ENCODE measurements at regions not wholly inside any gene's neighbourhood (a gene's known extent, or its start where the extent isn't known, plus 50 kb on each side); places are given as distances from the start of the nearest gene placed in this dataset.

- DNase-seq, result no peak
These were observed 365.9 kb upstream of the ERCC4 start for GRCh38 chr16:13554005-13554404.

GRCh38 chr16:13554643-13555042 is 365.3 kb upstream of the ERCC4 start:
- DNase-seq, result no peak

DNA sequence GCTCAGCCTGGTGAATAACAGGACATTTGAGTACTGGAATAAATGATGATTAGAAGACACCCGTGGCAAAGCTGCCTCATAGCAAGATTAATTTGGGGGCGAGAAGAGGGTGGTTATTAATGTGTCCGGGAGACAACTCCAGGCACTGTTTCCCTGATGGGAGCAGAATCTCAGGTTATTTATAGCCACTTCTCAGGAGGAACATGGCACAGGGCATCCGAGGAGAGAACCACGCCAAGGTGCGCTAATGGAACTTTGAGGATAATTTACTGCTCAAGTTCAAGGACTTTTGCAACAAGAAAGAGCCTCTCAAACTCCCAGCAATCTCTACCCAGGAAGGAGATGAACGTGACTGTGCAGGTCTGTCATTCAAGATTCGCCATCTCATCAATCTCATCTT is 362.5 kb upstream of the ERCC4 start:
- no peak for DNase-seq

- no peak for DNase-seq
These were observed 361.2 kb upstream of the ERCC4 start for GRCh38 chr16:13558752-13559151.

DNA sequence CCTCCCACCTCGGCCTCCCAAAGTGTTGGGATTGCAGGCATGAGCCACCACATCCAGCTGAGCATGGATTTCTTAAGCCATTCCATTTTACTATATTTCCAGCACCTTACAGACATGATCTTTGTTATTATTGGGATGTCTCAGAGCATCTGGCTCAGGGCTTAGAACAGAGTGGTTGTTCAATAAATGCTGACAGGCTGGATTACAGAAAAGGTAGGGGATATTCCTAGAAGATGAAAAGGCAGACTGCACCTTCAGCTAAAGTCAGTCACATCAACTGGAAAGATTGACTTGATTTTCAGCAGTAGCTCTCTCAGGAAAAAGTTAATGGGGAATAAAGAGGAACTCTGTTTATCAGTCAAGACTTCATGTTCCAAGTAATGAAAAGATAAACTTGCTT is 360.3 kb upstream of the ERCC4 start:
- DNase-seq, result no peak

GRCh38 chr16:13560151-13560550 is 359.8 kb upstream of the ERCC4 start:
- no peak for DNase-seq

- no peak for DNase-seq
These were observed 358.5 kb upstream of the ERCC4 start for GRCh38 chr16:13561291-13562070.

GRCh38 chr16:13568803-13569202 is 351.2 kb upstream of the ERCC4 start:
- no peak for DNase-seq

DNA sequence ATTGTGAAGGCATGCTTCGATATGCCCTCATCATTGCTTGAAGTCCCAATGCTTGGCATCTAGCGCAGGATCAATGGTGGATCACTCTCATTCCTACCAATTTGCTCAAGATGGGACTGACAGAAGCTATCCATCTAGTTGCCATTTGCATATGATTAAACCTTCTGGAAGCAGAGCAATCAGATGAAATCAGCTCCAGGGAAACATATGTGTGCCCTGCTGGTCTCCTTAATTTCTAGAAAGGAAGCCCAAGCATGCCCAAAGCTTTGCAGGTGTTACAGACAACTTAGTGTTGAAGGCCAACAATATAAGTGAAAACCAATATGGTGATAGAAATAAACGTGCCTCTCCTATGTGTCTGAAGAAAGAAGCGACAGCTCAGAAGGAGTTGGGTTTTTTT is 350.0 kb upstream of the ERCC4 start:
- DNase-seq, result no peak

DNA sequence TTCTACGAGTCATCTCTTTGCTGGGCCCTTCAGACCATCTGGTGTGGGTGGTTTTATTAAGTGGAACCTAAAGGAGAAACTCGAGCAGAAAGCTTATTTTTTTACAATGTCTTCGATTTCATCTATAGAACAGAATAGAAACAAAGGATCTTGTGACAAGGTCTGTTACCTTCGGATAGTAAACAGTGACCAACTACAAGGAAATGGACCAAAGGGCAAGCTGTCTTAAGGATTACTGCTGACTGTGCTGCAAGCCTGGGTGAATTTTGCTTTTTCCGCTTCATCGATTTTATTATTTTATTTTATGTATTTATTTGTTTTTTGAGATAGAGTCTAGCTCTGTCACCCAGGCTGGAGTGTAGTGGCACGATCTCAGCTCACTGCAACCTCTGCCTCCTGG is 348.9 kb upstream of the ERCC4 start:
- DNase-seq, result no peak

- no peak for DNase-seq
These were observed 346.1 kb upstream of the ERCC4 start for GRCh38 chr16:13573903-13574302.

GRCh38 chr16:13586051-13586450 is 333.9 kb upstream of the ERCC4 start:
- DNase-seq, result no peak

GRCh38 chr16:13587181-13587580 is 332.8 kb upstream of the ERCC4 start:
- no peak for DNase-seq

GRCh38 chr16:13594823-13595222 is 325.1 kb upstream of the ERCC4 start:
- DNase-seq, result no peak

DNA sequence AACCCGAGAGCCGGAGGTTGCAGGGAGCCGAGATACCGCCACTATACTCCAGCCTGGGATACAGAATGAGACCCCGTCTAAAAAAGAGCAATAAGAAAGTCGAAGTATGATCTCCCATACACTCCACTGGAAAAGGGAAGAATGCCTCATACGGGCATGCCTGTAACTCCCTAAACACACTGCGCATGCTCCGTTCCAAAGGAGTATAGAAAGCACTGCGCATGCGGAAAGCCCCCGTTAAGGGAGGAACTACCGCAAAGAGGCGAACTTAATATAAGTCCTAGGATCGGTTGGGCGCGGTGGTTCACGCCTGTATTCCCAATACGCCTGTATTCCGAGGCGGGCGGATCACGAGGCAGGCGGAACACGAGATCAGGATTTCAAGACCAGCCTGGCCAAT is 313.1 kb upstream of the ERCC4 start:
- no peak for DNase-seq

DNA sequence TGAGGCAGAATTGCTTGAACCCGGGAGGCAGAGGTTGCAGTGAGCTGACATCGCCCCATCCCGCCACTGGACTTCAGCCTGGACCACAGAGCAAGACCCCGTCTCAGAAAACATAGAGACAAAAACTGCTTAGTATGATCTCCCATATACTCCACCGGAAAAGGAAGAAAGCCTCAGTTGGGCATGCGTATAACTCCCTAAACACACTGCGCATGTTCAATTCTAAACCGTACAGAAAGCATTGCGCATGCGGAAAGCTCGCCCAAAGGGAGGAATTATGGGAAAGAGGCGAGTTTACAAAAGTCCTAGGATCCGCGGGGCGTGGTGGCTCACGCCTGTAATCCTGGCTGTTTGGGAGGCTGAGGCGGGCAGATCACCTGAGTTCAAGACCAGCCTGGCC is 312.7 kb upstream of the ERCC4 start:
- DNase-seq, result no peak

- no peak for DNase-seq
These were observed 308.4 kb upstream of the ERCC4 start for GRCh38 chr16:13611596-13611995.

- no peak for DNase-seq
These were observed 307.3 kb upstream of the ERCC4 start for GRCh38 chr16:13612623-13613022.

DNA sequence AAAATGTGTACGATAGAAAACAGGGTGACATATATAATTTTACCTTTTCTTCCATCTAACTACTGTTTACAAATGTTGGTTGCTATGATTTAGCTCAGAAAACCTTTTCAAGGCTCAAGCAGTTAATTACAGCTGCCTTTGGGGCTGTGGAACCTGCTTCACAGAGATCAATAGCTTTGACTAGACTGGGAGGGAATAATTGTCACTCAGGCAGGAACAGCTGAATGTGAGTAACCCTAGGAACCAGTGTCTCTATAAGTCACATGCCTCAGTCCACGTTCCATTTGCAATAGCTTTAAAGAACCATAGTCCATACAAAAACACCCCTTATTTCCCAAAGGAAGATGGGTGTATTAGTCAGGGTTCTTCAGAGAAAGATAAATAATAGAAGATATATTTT is 306.8 kb upstream of the ERCC4 start:
- no peak for DNase-seq

- no peak for DNase-seq
These were observed 298.3 kb upstream of the ERCC4 start for GRCh38 chr16:13621639-13622038.

DNA sequence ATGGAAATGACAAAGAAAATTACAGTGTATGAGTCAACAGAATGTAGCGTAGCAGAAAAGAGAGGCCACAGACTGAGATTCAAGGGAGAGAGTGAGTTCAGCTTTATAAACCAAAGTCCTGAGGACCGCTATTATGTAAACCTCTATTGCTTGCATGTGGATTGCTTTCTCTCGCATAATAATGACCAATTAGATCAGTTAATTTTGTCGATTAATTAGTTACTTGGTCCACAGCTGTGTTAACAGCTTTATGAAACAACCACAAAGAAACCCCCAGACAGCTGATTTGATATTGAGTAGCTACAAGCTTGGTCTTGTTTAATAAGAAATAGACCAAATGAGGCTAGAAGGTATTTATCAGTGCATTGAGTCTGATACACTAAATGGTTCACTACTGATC is 291.8 kb upstream of the ERCC4 start:
- no peak for DNase-seq

GRCh38 chr16:13629704-13630103 is 290.2 kb upstream of the ERCC4 start:
- DNase-seq, result no peak

GRCh38 chr16:13630374-13630773 is 289.6 kb upstream of the ERCC4 start:
- no peak for DNase-seq

DNA sequence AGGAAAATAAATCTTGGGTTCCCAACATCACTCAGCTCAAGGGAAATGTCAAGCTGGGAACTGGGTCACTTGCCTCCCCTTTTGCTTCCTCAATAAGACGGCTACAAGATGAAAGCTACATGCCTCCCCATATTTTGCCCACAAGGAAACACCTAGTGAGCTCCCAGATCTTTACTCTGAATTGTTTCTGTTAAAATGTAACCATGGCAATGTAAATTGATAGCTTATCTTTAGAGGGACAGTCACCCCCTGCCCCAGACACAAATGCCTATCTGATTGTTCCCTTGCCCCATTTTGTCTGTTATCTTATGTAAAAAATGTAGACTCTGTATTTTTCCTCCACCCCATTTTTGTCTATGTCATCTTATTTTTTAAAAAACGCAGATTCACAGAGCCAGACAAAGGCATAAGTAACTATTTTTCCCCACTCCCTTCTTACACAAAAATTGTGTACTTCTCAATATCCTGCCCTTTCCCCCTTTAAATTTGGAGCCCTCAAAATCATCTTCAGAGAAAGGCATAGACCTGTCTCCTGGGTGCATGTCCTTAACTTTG is 288.7 kb upstream of the ERCC4 start:
- DNase-seq, result no peak

DNA sequence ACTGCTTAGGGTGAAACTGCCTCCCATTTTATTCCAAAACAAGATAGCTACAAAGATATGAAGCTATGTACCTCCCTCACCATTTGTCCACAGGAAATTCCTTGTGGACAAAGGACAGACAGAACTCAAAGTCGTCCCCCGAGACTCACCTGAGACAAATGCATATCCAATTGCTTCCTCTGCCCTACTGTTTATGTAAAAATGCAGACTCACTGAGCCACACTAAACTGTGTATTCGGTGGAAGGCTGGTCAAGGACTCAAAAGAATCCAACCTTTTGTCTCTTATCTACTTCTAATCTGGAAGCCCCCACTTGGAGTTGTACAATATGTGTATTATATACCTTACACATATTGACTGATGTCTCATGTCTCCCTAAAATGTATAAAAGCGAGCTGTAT is 288.0 kb upstream of the ERCC4 start:
- no peak for DNase-seq

All from suppressor macrophage treated with lipopolysaccharide for 4 hours (primary cell).